ENCODE measurements at regions not wholly inside any gene's neighbourhood (a gene's known extent, or its start where the extent isn't known, plus 50 kb on each side); places are given as distances from the start of the nearest gene placed in this dataset.
"Not testable (repeated sequence)": the region's sequence is repeated elsewhere in the genome, so short reads cannot be mapped to it uniquely, and the experiment has no call there.

DNA sequence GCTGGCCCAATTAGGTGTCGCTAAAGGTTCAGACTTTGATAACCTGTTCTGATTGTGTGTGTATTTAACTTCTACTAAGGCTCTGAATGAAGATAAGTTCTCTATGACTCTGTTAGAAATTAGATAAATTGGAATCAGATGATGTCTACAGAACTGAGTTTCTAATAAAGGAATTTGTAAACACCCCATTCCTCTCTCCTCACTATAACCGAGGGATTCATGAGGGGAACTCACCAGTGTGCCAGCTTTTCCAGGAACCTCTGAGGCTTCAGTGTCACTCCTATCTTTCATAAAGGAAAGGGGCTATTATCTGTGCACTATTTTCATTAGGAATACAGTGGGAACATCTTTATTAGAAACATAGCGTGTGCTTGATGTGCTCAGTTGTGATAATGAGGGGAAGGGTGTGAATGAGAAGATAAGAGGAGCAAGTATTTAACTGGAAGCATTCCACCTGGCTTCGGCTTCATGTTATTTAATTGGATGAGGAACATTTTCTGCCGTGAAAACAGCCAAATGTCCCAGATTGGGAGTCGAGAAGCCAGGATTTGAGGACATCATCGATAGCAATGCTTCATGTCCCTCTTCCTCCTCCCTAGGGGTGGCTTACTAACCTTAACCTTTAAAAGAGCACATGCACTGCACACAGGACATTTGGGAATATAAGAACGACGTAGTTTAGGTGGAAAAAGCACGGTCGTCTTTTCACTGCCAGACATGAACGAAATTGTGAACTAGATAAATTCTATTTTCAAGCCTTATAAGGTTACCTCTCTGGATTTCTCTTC, 84.8 kb upstream of the TCF4 start:
- no peak for DNase-seq

DNA sequence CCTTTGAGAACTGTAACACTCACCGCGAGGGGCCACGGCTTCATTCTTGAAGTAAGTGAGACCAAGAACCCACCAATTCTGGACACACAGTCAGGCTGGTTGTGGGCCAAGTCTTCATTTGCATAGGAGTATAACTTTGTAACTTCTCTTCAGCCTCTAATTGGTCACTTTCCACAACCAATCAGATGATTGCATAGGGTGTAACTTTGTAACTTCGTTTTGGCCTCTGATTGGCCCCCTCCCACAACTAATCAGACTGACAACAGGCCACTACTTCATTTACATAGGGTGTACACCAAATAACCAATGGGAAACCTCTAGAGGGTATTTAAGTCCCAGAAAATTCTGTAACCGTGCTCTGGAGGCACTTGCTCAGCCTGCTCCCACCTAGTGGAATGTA, 77.5 kb upstream of the TCF4 start:
- DNase-seq = no peak

DNA sequence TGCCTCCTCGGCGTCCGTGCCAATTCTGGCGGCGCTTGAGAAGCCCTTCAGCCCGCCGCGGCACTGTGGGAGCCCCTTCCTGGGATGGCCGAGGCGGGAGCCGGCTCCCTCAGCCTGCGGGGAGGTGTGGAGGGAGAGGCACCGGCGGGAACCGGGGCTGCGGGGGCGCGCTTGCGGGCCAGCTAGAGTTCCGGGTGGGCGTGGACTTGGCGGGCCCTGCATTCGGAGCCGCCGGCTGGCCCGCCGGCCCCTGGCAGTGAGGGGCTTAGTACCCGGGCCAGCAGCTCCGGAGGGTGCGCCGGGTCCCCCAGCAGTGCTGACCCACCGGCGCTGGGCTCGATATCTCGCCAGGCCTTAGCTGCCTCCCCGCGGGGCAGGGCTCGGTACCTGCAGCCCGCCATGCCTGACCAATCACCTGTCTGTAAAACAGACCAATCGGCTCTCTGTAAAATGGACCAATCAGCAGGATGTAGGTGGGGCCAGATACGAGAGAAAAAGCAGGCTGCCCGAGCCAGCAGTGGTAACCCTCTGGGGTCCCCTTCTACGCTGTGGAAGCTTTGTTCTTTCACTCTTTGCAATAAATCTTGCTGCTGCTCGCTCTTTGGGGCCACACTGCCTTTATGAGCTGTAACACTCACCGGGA, 76.9 kb upstream of the TCF4 start:
- not testable (repeated sequence) for DNase-seq

DNA sequence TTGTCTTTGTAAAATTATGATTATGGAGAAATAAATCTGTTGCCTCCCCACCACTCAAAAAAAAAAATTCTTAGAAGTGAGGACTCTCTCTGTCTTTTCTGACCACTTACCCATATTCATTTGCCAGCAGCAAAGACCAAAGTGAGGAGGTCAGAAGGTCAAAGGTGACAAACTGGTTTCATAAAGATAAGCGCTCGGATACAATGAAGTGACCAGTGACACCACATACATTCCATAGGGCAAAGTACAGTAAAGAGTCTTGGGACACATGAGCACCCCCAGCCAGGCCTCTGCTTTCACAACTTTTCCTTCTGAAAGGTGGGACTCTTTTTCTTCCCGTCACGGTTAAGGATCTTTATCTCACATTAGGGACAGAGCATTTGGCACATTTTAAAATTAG, 75.9 kb upstream of the TCF4 start:
- no peak for DNase-seq

DNA sequence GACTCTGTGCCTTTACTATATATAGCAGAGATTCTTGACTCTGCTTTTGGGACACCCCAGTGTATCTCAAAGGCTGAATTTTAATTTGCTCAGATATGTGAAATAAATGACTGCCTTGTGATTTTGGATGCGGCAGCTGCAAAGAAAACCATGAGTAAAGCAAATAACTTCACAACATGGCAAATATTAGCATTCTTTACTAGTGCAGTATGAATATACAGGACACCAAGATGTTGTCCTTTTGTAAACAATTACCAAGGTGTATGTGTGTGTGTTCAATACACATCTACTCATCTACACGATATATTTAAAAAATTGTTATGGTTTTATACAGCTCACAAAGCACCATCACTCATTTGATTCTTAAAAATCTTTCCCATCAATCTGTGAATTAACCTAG, 70.6 kb upstream of the TCF4 start:
- no peak for DNase-seq

DNA sequence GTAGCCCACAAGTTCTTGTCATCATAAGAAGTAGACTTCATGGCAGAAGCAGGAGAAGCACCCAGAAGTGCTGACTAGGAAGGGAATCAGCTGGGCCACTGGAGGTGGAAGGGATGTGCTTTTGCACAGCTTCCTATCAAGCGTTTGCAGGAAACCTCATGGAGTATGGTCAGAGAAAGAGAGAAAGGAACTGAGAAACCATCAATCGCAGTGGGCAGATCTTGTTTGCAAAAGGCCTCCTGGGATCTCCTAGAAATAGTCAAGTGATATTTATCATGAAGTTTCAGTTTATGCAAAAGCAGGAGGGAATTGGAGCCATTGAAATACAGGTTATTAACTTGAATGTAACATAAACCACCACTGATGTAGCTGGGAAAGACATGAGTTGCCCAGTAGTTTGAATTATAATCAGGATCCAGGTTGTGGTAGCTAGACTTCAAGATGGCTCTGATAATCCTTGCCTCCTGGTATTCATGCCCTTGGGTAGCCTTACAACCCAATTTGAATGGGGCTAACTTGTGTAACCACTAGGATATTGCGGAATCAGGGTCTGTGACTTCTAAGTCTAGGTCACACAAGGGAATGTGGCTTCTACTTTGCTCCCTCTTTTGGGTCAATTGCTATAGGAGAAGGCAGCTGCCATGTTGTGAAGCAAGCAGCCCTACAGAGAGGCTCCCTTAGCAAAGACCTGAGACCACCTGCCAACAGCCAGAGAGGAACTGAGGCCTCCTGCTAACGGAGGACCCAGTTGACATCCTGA, 69.8 kb upstream of the TCF4 start:
- DNase-seq = no peak

DNA sequence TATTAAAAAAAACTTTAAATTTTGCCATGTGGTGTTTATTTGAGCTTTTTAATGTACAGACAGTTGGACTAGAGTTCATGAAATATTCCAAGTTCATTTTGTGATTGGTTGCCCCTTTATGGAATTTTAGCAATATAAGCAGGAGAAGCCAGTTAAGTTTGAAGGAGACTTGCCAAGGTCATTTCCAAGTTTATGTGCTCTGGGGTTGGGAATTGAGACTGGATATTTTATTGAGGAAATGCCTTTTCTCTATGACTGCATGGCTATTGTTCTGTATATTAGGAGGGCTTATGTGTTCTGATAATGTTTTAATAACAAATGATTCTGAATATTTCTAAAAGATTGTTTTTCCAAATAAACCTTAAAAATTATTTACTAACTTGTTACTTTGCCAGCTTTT, 67.0 kb upstream of the TCF4 start:
- no peak for DNase-seq

DNA sequence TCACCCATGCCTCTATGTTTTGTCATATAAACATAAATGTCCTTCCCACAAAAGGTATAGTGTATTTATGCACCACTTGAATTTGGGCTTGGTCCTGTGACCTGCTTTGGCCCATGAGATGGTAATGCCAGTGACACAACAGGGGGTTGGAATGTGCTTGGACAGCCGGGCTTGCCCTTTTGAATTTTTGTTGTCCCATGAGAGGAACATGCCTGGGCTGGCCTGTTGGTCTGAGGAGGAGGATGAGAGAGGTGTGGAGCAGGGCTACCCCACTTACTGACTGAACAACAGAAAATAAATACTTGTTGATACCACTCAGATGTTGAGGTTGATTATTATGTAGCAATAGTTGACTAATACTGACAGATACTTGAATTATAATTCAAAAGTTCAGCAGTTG, 63.2 kb upstream of the TCF4 start:
- no peak for DNase-seq

DNA sequence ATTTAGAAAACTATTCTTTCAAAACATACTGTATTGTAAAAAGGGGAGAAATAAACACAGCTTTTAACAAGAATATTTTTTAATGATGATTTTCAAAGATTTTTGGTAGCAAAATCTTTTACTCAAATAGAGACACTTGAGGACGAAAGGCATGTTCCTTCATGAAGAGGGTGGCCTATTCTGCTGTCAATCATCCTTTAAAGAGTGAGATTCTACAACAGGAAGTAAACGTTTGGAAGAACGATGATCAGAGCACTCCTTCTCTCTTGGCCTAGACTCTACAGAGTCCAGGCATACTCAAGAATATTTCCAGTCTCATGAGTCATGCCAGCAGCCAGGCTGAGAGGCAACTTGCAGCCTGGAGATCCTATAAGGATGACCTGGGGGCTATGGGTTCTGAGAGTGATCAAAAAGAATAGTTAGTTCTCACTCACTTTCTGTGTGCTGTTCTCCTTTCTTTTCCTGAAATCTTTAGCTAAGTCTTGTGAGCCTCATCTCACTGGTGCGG, 62.4 kb upstream of the TCF4 start:
- DNase-seq = no peak

DNA sequence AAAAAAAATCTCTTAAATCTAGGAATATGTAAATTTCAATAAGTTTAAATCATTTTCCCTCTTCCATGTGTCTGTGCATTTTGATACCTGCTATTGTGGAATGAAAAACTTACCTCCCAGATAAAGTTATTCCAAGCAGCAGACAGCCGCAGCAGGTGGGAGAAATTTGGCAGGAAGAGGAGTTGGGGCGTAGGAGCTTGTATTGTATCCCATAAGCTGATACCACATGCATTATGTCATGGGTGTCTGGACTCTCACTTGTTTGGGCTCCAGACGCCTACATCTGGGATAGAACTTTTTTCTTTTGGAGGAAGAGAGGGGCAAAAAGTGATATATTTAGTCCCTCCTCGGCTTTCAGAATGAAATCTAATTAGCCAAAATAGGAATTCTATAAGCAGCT, 59.3 kb upstream of the TCF4 start:
- no peak for DNase-seq

DNA sequence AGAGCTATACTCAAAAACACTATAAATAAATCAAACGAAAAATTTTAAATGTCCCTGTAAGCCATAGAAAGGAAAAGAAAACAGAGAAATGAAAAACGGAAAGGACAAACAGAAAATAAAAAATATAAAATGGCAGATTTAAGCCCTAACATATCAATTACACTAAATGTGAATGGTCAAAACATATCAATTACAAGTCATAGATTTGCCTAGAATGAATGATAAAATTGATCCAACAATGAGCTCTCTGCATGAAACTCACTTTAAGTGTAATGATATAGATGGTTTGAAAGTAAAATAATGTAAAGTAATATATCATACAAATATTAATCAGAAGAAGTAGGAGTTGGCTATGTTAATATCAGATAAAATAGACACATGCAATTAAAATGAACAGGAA, 54.2 kb upstream of the TCF4 start:
- no peak for DNase-seq

DNA sequence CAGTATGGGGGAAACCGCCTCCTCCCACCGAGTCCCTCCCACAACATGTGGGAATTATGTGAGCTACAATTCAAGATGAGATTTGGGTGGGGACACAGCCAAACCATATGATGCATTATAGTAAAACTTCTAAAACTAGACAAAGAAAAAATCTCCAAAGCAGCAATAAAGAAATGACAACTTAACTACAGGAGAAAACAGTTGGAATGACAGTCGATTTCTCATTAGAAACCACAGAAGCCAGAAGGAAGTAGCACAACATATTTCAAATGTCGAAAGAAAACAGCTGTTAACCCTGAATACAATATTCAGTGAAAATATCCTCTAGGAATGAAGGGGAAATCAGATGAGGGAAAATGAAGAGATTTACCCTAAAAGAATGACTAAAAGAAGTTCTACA, 53.5 kb upstream of the TCF4 start:
- no peak for DNase-seq
